WTC11 (cell line): ENCODE measurements at regions not wholly inside any gene's neighbourhood (a gene's known extent, or its start where the extent isn't known, plus 50 kb on each side); places are given as distances from the start of the nearest gene placed in this dataset.
A peak's percentile ranks its signal among the peaks of the same experiment; 100 is the strongest.

Experiments
- ATAC-seq: fragments of 200-7000 bp; cut with Tn5 transposase; 2 replicates; pipeline ENCODE4 v1.10.0; 2021; ENCODE audit warnings: mild to moderate bottlenecking, moderate library complexity
- CTCF ChIA-PET: fragments of 300-600 bp; sonication (Branson Sonifier 250); formaldehyde crosslinking; loops from one replicate; lab custom pipeline; 2021; ENCODE audit warnings: antibody characterized with exemption; lab: Charles Lee
- POLR2A ChIA-PET: fragments of 350-600 bp; sonication (Branson Sonifier 250); formaldehyde crosslinking; loops from one replicate; lab custom pipeline; 2021; ENCODE audit warnings: antibody characterized with exemption; lab: Charles Lee
- DNase-seq: peaks from one replicate; pipeline ENCODE4 v3.0.0; 2021; ENCODE audit warnings: low spot score
- H3K27ac Mint-ChIP-seq: 2 replicates; pipeline ENCODE4 v1.8.0; 2021; ENCODE audit warnings: mixed read lengths
- H3K27me3 Mint-ChIP-seq: 2 replicates; pipeline ENCODE4 v1.8.0; 2021; ENCODE audit warnings: low read depth, mild to moderate bottlenecking, moderate library complexity, mixed read lengths
- H3K36me3 Mint-ChIP-seq: 2 replicates; pipeline ENCODE4 v1.8.0; 2021; ENCODE audit warnings: mixed read lengths
- H3K4me1 Mint-ChIP-seq: 2 replicates; pipeline ENCODE4 v1.8.0; 2022; ENCODE audit warnings: mixed read lengths
- H3K4me3 Mint-ChIP-seq: 2 replicates; pipeline ENCODE4 v1.8.0; 2021; ENCODE audit warnings: mild to moderate bottlenecking, moderate library complexity, mixed read lengths
- H3K9me3 Mint-ChIP-seq: 2 replicates; pipeline ENCODE4 v1.8.0; 2021; ENCODE audit warnings: mixed read lengths
- ATF6 ChIP-seq: sonication (generic); formaldehyde crosslinking; IDR thresholded peaks from 2 replicates; pipeline ENCODE4 v1.8.1; 2023; ENCODE audit warnings: mild to moderate bottlenecking, missing genetic modification reagents
- CREB1 ChIP-seq: sonication (generic); formaldehyde crosslinking; IDR thresholded peaks from 2 replicates; pipeline ENCODE4 v1.8.0; 2023; ENCODE audit warnings: mild to moderate bottlenecking, missing genetic modification reagents
- CTCF ChIP-seq: fragments of 200-600 bp; IDR thresholded peaks from 2 replicates; pipeline ENCODE4 v1.8.0; 2022; ENCODE audit warnings: antibody characterized with exemption
- GTF2I ChIP-seq: fragments of 250-450 bp; sonication (Bioruptor Pico); conservative IDR thresholded peaks from 2 replicates; pipeline ENCODE4 v1.4.0; 2021; ENCODE audit warnings: mild to moderate bottlenecking
- MAX ChIP-seq: sonication (generic); formaldehyde crosslinking; IDR thresholded peaks from 2 replicates; pipeline ENCODE4 v1.8.0; 2022; ENCODE audit warnings: mild to moderate bottlenecking, missing genetic modification reagents
- NFATC4 ChIP-seq: fragments of 250-450 bp; sonication (Bioruptor Pico); IDR thresholded peaks from 2 replicates; pipeline ENCODE4 v1.9.0; 2021; ENCODE audit warnings: mild to moderate bottlenecking
- NFE2L1 ChIP-seq: sonication (generic); formaldehyde crosslinking; IDR thresholded peaks from 2 replicates; pipeline ENCODE4 v1.8.1; 2023; ENCODE audit warnings: missing genetic modification reagents
- NR3C1 ChIP-seq: sonication (generic); formaldehyde crosslinking; conservative IDR thresholded peaks from 2 replicates; pipeline ENCODE4 v1.8.1; 2023; ENCODE audit warnings: low read depth, mild to moderate bottlenecking, missing genetic modification reagents
- PREB ChIP-seq: sonication (generic); formaldehyde crosslinking; IDR thresholded peaks from 2 replicates; pipeline ENCODE4 v1.8.1; 2022; ENCODE audit warnings: mild to moderate bottlenecking, missing genetic modification reagents, moderate library complexity, borderline replicate concordance
- TCF7 ChIP-seq: sonication (generic); formaldehyde crosslinking; IDR thresholded peaks from 2 replicates; pipeline ENCODE4 v1.8.0; 2022; ENCODE audit warnings: mild to moderate bottlenecking, low read depth, missing genetic modification reagents, moderate library complexity
- TEAD1 ChIP-seq: sonication (generic); formaldehyde crosslinking; IDR thresholded peaks from 2 replicates; pipeline ENCODE4 v1.8.0; 2022; ENCODE audit warnings: mild to moderate bottlenecking, missing genetic modification reagents
- USF1 ChIP-seq: sonication (generic); formaldehyde crosslinking; IDR thresholded peaks from 2 replicates; pipeline ENCODE4 v1.8.0; 2022; ENCODE audit warnings: mild to moderate bottlenecking, missing genetic modification reagents
- ZBTB21 ChIP-seq: sonication (generic); formaldehyde crosslinking; IDR thresholded peaks from 2 replicates; pipeline ENCODE4 v1.8.1; 2023; ENCODE audit warnings: mild to moderate bottlenecking, missing genetic modification reagents, borderline replicate concordance
- ZBTB43 ChIP-seq: sonication (generic); formaldehyde crosslinking; IDR thresholded peaks from 2 replicates; pipeline ENCODE4 v1.8.1; 2023; ENCODE audit warnings: mild to moderate bottlenecking, missing genetic modification reagents
- ZMAT4 ChIP-seq: fragments of 250-450 bp; sonication (Bioruptor Pico); IDR thresholded peaks from 2 replicates; pipeline ENCODE4 v1.9.0; 2021; ENCODE audit warnings: mild to moderate bottlenecking
- ZNF121 ChIP-seq: sonication (generic); formaldehyde crosslinking; IDR thresholded peaks from 2 replicates; pipeline ENCODE4 v1.8.0; 2023; ENCODE audit warnings: missing genetic modification reagents
- ZNF671 ChIP-seq: fragments of 250-450 bp; sonication (Bioruptor Pico); IDR thresholded peaks from 2 replicates; pipeline ENCODE4 v1.8.0; 2021; ENCODE audit warnings: mild to moderate bottlenecking

GRCh38 chr20:51890003-51890402, 87.7 kb upstream of the SALL4 start (continued):
- TF ChIP-seq ZBTB21 (CRISPR knock-in tag) (no peak), CREB1 (CRISPR knock-in tag) (no peak), ZBTB43 (CRISPR knock-in tag) (no peak), NFE2L1 (CRISPR knock-in tag) (no peak), NFATC4 (CRISPR knock-in tag) (no peak), TCF7 (CRISPR knock-in tag) (no peak), NR3C1 (CRISPR knock-in tag) (no peak)

- ATAC-seq (peak; percentile 48), DNase-seq (no peak)
- CTCF ChIA-PET, result interaction anchor here (0.6 to 2.1 kb wide), 8 partner anchors 76 to 216 kb away, joined by 3 to 10 read pairs (median 4); partner anchors contain the start of gene SALL4
- peak; percentile 28; the same call in 1 of the 2 replicates for TF ChIP-seq TEAD1 (CRISPR knock-in tag)
- TF ChIP-seq ZNF121 (CRISPR knock-in tag), result no peak
- peak overlapping the region; percentile 88 for H3K27ac Mint-ChIP-seq
- no peaks in the 10 kb centered on the region for H3K27me3 Mint-ChIP-seq
- H3K9me3 Mint-ChIP-seq, result no peaks in the 10 kb centered on the region
- POLR2A ChIA-PET, result interaction anchor here (0.6 kb wide), 1 partner anchor 89 kb away, joined by 3 read pairs; no protein-coding TSS in a partner anchor
- peak overlapping the region; percentile 46 for H3K4me3 Mint-ChIP-seq
- no peaks in the 10 kb centered on the region for H3K36me3 Mint-ChIP-seq
- peaks cover 53% of the 10 kb centered on the region for H3K4me1 Mint-ChIP-seq
These were observed 87.1 kb upstream of the SALL4 start for GRCh38 chr20:51889466-51889865.

GRCh38 chr20:51888291-51888690, 86.0 kb upstream of the SALL4 start:
- H3K9me3 Mint-ChIP-seq, result no peaks in the 10 kb centered on the region
- TF ChIP-seq CTCF (no peak), GTF2I (CRISPR knock-in tag) (no peak), MAX (CRISPR knock-in tag) (no peak), PREB (no peak), ZMAT4 (CRISPR knock-in tag) (no peak), ZNF671 (no peak), USF1 (CRISPR knock-in tag) (no peak), ATF6 (CRISPR knock-in tag) (no peak)
- peaks cover 42% of the 10 kb centered on the region for H3K4me1 Mint-ChIP-seq
- ChIA-PET CTCF (interaction anchor here (0.6 to 0.8 kb wide), 2 partner anchors 11 to 88 kb away, joined by 3 read pairs; no protein-coding TSS in a partner anchor), POLR2A (interaction anchor here (0.7 kb wide), 1 partner anchor 26 kb away, joined by 8 read pairs; no protein-coding TSS in a partner anchor)
- H3K27ac Mint-ChIP-seq, result peak overlapping the region; percentile 53; the same call in 1 of the 2 replicates
- H3K27me3 Mint-ChIP-seq, result no peaks in the 10 kb centered on the region
- no peaks in the 10 kb centered on the region for H3K36me3 Mint-ChIP-seq
- peak overlapping the region; percentile 46 for H3K4me3 Mint-ChIP-seq
- DNase-seq (no peak), ATAC-seq (no peak)
